Stimulated activated effector memory CD8-positive, alpha-beta T cell treated with anti-CD3 and anti-CD28 coated beads, Interleukin-12 subunit alpha, Interleukin-12 subunit beta, amount 100 ng/mL, for 72 hours (primary cell): ENCODE measurements at regions not wholly inside any gene's neighbourhood (a gene's known extent, or its start where the extent isn't known, plus 50 kb on each side); places are given as distances from the start of the nearest gene placed in this dataset.
"Not testable (repeated sequence)": the region's sequence is repeated elsewhere in the genome, so short reads cannot be mapped to it uniquely, and the experiment has no call there.

Experiments used
- ATAC-seq: fragments of 150-1000 bp; cut with Tn5 transposase; 2 replicates; pipeline ENCODE4 v1.10.0; 2021
- DNase-seq, 2 donors: peaks; one replicate each; pipeline ENCODE4 v3.0.0; 2021 to 2022; ENCODE audit warnings: low spot score in 2 of 2
- H3K27ac Mint-ChIP-seq: one replicate; pipeline ENCODE4 v1.8.0; 2022; ENCODE audit warnings: mild to moderate bottlenecking, mixed read lengths
- H3K36me3 Mint-ChIP-seq: one replicate; pipeline ENCODE4 v1.8.0; 2022; ENCODE audit warnings: mild to moderate bottlenecking, mixed read lengths
- H3K4me1 Mint-ChIP-seq: one replicate; pipeline ENCODE4 v1.8.0; 2022; ENCODE audit warnings: mixed read lengths
- H3K4me3 Mint-ChIP-seq: one replicate; pipeline ENCODE4 v1.8.0; 2022; ENCODE audit warnings: mild to moderate bottlenecking, mixed read lengths
- H3K9me3 Mint-ChIP-seq: one replicate; pipeline ENCODE4 v1.8.0; 2022; ENCODE audit warnings: mixed read lengths

DNA sequence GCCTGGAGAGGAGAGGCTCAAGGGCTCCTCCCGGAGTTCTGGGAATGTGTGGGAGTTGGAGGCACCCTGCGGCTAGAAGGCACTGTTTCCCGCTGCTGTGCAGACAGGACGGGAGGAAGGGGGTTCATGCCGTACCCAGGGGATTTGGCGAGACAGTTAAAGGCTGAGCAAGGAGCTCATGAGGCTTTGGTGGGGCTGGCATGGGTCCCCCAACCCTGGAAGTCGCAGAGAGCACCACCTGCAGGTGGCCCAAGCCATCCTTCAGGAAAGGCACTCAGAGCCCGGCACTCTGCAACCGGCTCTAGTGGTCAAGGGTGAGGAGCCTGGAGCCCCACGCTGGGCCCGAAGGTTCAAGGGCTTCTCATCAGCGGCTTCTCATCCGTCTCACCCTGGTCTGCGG lies 138.2 kb downstream of the NPIPB11 start:
- not testable (repeated sequence) for DNase-seq, H3K27ac Mint-ChIP-seq, H3K4me3 Mint-ChIP-seq, H3K9me3 Mint-ChIP-seq, H3K36me3 Mint-ChIP-seq, ATAC-seq
- H3K4me1 Mint-ChIP-seq, result peaks cover 16% of the 10 kb centered on the region

DNA sequence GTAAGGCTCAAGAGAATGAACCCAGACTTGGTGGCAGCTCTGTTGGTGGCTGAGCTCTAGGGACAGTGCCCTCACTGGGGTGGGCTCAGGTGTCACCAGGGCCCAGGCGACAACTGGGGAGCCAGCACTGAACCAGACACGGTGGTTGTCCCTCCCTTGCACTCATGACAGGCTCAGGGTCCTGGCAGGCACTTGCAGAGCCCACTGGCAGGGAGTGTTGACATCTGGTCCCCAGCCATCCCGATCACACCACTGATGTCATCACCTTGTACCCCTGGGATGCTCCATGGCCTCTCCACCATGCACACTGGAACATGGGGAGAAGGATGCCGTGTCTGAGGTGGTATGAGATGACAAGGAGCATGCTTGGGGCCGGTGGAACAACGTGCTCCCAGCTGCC lies 138.6 kb downstream of the NPIPB11 start:
- not testable (repeated sequence) for DNase-seq, H3K27ac Mint-ChIP-seq, H3K4me3 Mint-ChIP-seq, H3K9me3 Mint-ChIP-seq, ATAC-seq, H3K36me3 Mint-ChIP-seq
- peaks cover 16% of the 10 kb centered on the region for H3K4me1 Mint-ChIP-seq

GRCh38 chr16:29267055-29267619 lies 139.4 kb downstream of the NPIPB11 start:
- H3K9me3 Mint-ChIP-seq, DNase-seq, H3K36me3 Mint-ChIP-seq, ATAC-seq, H3K4me3 Mint-ChIP-seq: not testable (repeated sequence)
- H3K4me1 Mint-ChIP-seq, result peaks cover 16% of the 10 kb centered on the region
- peak overlapping the region; percentile 62 for H3K27ac Mint-ChIP-seq

DNA sequence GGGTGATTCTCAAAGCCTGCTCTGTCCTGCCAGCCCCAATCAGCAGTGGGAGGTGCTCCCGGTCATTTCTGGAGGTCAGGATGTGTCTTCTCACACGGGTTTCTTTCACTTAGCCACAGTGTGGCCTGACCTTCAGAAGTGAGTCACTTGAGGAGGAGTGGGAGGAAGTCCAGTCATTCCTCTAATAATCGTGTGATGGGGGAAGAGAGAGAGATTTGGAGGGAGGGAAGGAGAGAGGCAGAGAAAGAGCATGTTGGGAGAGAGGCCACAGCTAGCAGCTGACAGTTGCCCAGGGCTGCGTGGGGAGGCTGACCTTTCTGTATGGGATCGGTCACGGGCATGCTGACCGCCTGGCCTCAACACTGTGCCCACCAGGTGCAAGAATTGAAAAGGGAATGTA lies 139.9 kb downstream of the NPIPB11 start:
- H3K4me1 Mint-ChIP-seq, result peaks cover 16% of the 10 kb centered on the region
- H3K36me3 Mint-ChIP-seq, H3K9me3 Mint-ChIP-seq, DNase-seq, H3K4me3 Mint-ChIP-seq: not testable (repeated sequence)
- peak; percentile 46 for ATAC-seq
- peak overlapping the region; percentile 62 for H3K27ac Mint-ChIP-seq

GRCh38 chr16:29265255-29265853 lies 141.2 kb downstream of the NPIPB11 start:
- ATAC-seq (peak; percentile 98), DNase-seq (peak; percentile 16 to 69)
- not testable (repeated sequence) for H3K4me3 Mint-ChIP-seq

DNA sequence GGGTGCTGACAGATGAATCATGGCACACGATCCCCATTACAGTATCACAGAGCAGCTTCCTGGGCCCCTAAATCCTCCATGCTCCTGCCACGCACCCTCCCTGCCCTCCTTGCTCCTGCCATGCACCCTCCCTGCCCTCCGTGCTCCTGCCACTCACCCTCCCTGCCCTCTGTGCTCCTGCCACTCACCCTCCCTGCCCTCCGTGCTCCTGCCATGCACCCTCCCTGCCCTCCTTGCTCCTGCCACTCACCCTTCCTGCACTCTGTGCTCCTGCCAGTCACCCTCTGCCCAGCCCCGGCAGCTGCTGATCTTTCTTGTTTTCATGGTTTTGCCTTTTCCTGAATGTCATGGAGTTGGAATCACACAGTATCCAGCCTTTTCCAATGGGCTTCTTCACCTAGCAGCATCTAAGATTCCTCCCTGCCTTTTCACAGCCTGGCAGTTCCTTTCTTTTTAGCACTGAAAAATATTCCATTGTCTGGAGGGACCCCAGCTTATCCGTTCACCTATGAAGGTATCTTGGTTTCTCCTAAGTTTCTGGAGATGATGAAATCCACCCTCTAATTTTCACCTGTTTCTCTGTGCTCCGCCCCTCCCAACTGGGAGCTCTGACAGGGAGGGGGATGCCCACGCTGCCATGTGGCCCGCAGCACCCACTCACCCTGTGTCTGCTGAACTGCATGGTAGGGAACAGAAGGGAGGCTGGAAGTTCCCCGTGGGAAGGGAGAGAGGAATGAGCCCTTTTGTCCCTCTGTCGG lies 142.3 kb downstream of the NPIPB11 start:
- H3K4me3 Mint-ChIP-seq, H3K36me3 Mint-ChIP-seq, ATAC-seq, H3K9me3 Mint-ChIP-seq, DNase-seq: not testable (repeated sequence)
- H3K4me1 Mint-ChIP-seq, result peaks cover 16% of the 10 kb centered on the region
- peak overlapping the region; percentile 76 for H3K27ac Mint-ChIP-seq

More at GRCh38 chr16:29265255-29265853, 141.2 kb downstream of the NPIPB11 start:
- H3K36me3 Mint-ChIP-seq, H3K9me3 Mint-ChIP-seq, H3K27ac Mint-ChIP-seq: not testable (repeated sequence)
- H3K4me1 Mint-ChIP-seq, result peaks cover 16% of the 10 kb centered on the region

DNA sequence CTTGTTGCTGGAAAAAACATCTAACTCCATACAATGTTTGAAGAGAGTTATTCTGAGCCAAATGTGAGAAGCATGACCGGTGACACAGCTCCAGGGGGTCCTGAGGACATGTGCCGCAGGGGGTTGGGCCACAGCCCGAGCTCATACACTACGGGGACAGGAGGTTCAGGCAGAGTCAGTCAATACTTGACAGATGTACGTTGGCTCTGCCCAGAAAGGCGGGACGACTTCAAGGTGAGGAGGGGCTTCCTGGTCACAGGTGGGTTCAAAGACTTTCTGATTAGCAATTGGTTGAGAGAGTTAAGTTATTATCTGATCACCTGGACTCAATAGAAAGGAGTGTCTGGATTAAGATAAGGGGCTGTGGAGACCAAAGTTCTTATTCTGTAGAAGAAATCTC lies 143.8 kb downstream of the NPIPB11 start:
- peaks cover 16% of the 10 kb centered on the region for H3K4me1 Mint-ChIP-seq
- not testable (repeated sequence) for H3K36me3 Mint-ChIP-seq, DNase-seq

DNA sequence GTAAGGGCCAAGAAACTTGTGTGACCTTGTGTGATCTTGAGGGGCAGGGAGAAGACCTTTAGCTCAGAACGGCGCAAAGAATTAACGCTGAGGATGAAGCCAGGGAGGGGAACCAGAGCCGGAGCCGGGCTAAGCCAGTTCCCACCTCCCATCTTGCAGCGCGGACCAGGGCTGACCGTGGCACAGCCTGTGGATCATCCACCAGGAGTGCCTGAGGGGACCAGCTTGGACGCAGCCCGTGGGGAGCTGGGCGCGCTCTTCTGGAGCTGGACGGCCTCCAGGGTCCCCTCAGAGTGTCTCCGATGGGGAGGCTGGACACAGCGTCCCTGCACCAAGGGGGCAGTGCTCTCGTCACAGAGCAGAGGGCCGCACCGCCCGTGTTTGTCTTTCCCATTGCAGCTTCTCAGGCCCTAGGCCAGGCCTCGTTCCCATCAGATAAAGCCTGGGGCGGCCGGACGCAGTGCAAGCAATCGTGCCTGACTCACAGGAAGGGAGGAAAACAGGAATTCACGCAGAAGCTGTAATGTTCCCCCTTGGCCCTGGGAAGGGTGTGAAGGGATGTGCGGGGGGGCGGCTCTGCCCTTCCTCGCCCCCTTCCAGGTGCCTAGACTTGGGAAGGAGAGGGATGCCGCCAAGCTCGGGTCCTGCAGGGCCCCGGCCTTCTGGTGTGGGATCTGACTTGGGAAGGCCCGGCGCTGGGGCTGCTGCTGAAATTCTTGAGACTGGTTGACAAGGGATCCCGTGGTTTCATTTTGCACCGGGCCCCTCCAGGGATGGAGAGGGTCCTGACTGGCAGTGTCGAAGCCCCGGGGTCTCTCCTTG lies 144.9 kb downstream of the NPIPB11 start:
- not testable (repeated sequence) for H3K36me3 Mint-ChIP-seq, H3K9me3 Mint-ChIP-seq, ATAC-seq, H3K27ac Mint-ChIP-seq, H3K4me3 Mint-ChIP-seq, DNase-seq
- peaks cover 13% of the 10 kb centered on the region for H3K4me1 Mint-ChIP-seq

More for the DNA sequence above, 143.8 kb downstream of the NPIPB11 start:
- not testable (repeated sequence) for H3K27ac Mint-ChIP-seq, H3K4me3 Mint-ChIP-seq, H3K9me3 Mint-ChIP-seq, ATAC-seq

DNA sequence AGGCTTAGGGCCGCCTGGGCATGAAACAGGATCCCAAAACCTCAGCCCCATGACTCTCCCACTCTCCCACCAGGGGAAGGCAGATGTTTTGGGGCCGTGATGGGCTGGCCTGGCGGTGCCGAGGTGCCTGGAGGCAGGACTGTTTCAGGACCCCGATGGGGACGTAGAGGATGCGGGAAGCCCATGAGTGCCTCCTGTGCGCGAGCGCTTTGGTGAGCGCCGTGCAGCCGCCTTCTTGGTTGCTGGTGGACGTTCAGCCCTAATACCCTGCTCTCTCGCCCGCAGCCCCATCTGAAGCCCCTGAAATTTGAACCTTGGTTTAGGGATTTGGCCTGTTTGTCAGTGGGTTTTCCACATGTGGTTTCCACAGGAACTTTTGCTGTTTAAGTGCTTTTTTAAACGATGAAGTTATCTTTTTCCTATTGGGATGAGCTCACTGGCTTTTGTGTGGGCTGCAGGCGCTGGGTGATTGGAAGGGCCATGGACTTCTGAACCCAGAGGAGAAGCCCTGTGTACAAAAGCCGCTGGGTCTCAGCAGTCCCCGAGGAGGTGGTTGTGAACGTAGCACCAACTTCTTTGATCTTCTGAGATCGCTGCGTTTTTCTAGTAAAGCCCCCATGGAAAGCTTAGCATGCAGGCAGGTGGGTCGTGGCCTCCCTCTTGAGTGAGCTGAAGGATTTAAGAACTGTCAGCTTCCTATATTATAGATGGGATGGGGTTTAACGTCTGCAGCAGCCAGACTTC lies 145.7 kb downstream of the NPIPB11 start:
- not testable (repeated sequence) for H3K27ac Mint-ChIP-seq, H3K4me3 Mint-ChIP-seq, H3K9me3 Mint-ChIP-seq, H3K4me1 Mint-ChIP-seq, H3K36me3 Mint-ChIP-seq, DNase-seq, ATAC-seq

DNA sequence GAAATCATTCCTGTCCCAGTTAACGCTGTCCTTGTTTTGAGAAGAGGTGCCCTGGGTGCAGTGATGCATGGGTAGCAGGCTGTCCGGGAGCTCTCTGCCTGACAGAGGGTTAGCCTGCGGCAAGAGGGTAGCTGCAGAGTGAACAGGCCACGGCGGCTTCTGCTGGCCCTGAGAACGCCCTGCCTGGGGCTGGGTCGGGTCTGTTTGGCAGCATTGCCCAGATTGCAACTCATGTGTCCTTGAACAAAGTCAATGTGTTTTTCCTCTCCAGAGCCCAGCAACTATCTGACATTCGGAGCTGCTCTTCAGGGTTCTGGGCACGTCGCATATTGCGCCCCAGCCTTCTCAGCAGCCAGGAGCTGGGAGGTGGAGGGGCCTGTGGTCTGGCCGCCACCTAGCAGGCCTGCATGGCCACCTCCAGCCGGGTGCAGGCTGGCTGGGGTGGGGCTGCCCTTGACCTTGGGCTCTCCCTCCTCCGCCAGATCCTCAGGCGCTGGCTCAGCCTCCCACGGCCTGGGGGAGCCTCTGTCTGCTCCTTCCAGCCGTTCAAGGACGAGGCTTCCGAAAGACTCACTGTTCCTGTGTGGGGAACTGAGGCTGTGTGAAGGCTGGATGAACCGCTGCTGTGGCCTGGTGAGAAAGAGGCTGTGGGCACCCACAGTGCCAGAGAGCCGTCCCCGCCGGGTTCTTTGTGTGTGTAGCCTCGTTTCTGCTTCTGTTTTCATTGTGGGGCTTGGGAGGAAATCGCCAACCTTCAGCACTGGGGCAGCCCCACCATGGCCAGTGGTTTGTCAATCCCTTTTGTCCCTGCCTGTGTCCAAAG lies 146.7 kb downstream of the NPIPB11 start:
- ATAC-seq, H3K4me1 Mint-ChIP-seq, H3K9me3 Mint-ChIP-seq, DNase-seq, H3K4me3 Mint-ChIP-seq, H3K27ac Mint-ChIP-seq, H3K36me3 Mint-ChIP-seq: not testable (repeated sequence)

DNA sequence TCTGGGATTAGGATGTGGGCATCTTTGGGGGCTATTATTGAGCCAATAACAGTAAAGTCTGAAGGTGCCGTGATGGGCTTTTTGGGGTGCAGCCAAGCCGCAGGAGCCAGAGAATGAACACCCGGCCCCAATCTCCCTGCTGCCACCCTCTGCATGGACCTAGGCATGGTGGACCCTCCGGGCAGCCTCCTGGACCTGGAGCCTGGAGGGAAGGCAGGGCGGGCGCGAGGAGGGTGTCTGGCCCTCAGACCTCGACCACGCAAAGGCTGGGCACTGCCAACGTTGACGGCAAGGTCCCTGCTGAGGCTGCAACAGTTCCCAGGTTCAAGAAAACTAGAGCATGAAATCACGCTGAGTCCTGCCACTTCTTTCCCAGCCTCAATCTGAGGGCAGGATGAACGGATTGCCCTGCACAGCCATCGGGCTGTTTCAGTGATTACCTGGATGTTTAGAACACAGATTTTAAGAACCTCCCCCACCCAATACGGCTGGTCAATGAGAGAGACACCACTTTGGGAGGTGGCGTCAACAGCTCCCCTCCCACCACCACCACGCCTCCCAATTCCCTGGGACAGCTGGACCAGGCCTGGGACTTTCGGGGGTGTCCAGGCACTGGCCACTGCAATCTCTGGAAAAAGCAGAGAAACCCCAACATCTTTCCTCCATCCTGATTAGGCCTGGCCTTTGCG lies 147.4 kb downstream of the NPIPB11 start:
- ATAC-seq, H3K36me3 Mint-ChIP-seq, H3K4me3 Mint-ChIP-seq, H3K4me1 Mint-ChIP-seq, H3K27ac Mint-ChIP-seq, DNase-seq, H3K9me3 Mint-ChIP-seq: not testable (repeated sequence)

GRCh38 chr16:29257419-29258336 lies 148.8 kb downstream of the NPIPB11 start:
- H3K27ac Mint-ChIP-seq, DNase-seq, H3K4me1 Mint-ChIP-seq, H3K4me3 Mint-ChIP-seq, ATAC-seq, H3K36me3 Mint-ChIP-seq, H3K9me3 Mint-ChIP-seq: not testable (repeated sequence)

DNA sequence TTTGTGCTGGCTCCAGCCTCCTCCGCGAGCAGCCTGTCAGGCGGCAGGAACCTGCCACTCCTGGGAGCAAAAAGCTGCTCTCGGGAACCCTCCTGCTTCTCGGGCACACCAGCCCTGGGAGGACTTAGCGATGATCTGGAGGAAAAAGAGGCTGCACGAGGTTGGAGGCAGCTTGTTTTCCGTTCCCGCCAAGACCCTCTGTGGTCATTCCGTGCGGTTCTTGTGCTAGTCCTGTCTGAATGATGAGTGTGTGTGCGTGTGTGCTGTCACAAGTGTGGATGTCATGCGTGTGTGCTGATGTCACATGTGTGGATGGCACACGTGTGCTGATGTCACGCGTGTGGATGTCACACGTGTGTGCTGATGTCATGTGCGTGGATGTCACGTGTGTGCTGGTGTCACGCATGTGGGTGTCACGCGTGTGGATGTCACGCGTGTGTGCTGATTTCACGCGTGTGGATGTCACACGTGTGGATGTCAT lies 150.0 kb downstream of the NPIPB11 start:
- Mint-ChIP-seq H3K36me3 (no peaks in the 10 kb centered on the region), H3K27ac (no peak overlapping the region), H3K4me1 (no peaks in the 10 kb centered on the region), H3K9me3 (no peaks in the 10 kb centered on the region), H3K4me3 (no peak overlapping the region)
- ATAC-seq (no peak), DNase-seq (no peak)
